Peyer's patch (tissue), 4 donors: ENCODE measurements at regions not wholly inside any gene's neighbourhood (a gene's known extent, or its start where the extent isn't known, plus 50 kb on each side); places are given as distances from the start of the nearest gene placed in this dataset.

ENCODE experiments used
- CTCF ChIP-seq, 6 experiments: fragments of 450-650 bp in 4 of 6; fragments of 200-600 bp in 2 of 6; sonication (generic) in 1 of 6; IDR thresholded peaks; one replicate each; pipeline ENCODE4 v1.5.1; 2017 to 2019; ENCODE audit warnings: antibody characterized with exemption in 6 of 6, mild to moderate bottlenecking in 3 of 6, moderate library complexity in 1 of 6
- POLR2A ChIP-seq, 2 donors: fragments of 450-650 bp; IDR thresholded peaks; one replicate each; pipeline ENCODE4 v1.5.1; 2017; ENCODE audit warnings: antibody characterized with exemption in 2 of 2, mild to moderate bottlenecking in 2 of 2, moderate library complexity in 2 of 2

GRCh38 chr2:39581866-39582265 lies 83.9 kb upstream of the TMEM178A start:
- TF ChIP-seq CTCF (IDR thresholded peaks at IDR 0.05): no peak
- no peak for TF ChIP-seq POLR2A (IDR thresholded peaks at IDR 0.05)
